H1 (cell line): ENCODE measurements at regions not wholly inside any gene's neighbourhood (a gene's known extent, or its start where the extent isn't known, plus 50 kb on each side); places are given as distances from the start of the nearest gene placed in this dataset.

Source experiments
- CTCF ChIA-PET: fragments of 300-600 bp; sonication (Branson Sonifier 250); formaldehyde crosslinking; loops from one replicate; lab custom pipeline; 2021; ENCODE audit not compliant: partially characterized antibody; lab: Charles Lee
- POLR2A ChIA-PET: fragments of 300-600 bp; sonication (Branson Sonifier 250); formaldehyde crosslinking; loops from one replicate; lab custom pipeline; 2021; ENCODE audit warnings: inconsistent platforms; ENCODE audit not compliant: partially characterized antibody; lab: Charles Lee
- DNase-seq, 2 experiments: peaks; one replicate each; pipeline versions ENCODE4 v3.0.0 to v3.0.0-alpha.2; 2010 to 2022; ENCODE audit warnings: low spot score in 2 of 2, low read depth in 1 of 2, mixed read lengths in 1 of 2
- FAIRE-seq: peaks from 2 replicates; lab custom pipeline; 2011; peaks lifted over from hg19 to GRCh38; lab: Jason Lieb, UNC
- H2AFZ ChIP-seq: 2 replicates; pipeline ENCODE4 v1.8.1; 2012; ENCODE audit warnings: low read length, inconsistent platforms
- H2AK5ac ChIP-seq: 2 replicates; pipeline ENCODE4 v1.6.1; 2013; ENCODE audit warnings: low read depth, low read length
- H2BK120ac ChIP-seq: replicated peaks from 2 replicates; pipeline ENCODE3; 2013; ENCODE audit warnings: low read depth, low read length, inconsistent platforms
- H2BK12ac ChIP-seq: 2 replicates; pipeline ENCODE4 v1.6.1; 2013; ENCODE audit warnings: low read depth, low read length
- H2BK15ac ChIP-seq: 2 replicates; pipeline ENCODE4 v1.6.1; 2013; ENCODE audit warnings: low read length
- H2BK20ac ChIP-seq: 2 replicates; pipeline ENCODE4 v1.6.1; 2013; ENCODE audit warnings: low read length
- H2BK5ac ChIP-seq: 2 replicates; pipeline ENCODE4 v1.6.1; 2013; ENCODE audit warnings: low read depth, low read length
- H3K14ac ChIP-seq: 2 replicates; pipeline ENCODE4 v1.6.1; 2013; ENCODE audit warnings: inconsistent platforms; ENCODE audit not compliant: insufficient read length
- H3K18ac ChIP-seq: 2 replicates; pipeline ENCODE4 v1.6.1; 2013; ENCODE audit warnings: low read length; ENCODE audit errors: extremely low read depth
- H3K23ac ChIP-seq: 2 replicates; pipeline ENCODE4 v1.6.1; 2013; ENCODE audit warnings: inconsistent platforms; ENCODE audit not compliant: insufficient read length
- H3K23me2 ChIP-seq: 2 replicates; pipeline ENCODE4 v1.6.1; 2013; ENCODE audit warnings: low read depth, low read length
- H3K27ac ChIP-seq: 2 replicates; pipeline ENCODE4 v1.6.1; 2011; ENCODE audit warnings: low read depth, low read length, inconsistent platforms
- H3K27me3 ChIP-seq, 4 experiments: replicated peaks in 1 of 4; 1 replicate in 1 of 4; 2 replicates in 3 of 4; pipeline versions ENCODE4 v1.6.1 to v1.8.1; 2011 to 2013; ENCODE audit warnings: low read length in 3 of 4, mild to moderate bottlenecking in 3 of 4, inconsistent platforms in 2 of 4, mixed read lengths in 2 of 4, moderate library complexity in 1 of 4; ENCODE audit not compliant: control insufficient read depth in 3 of 4, insufficient read depth in 3 of 4; ENCODE audit errors: extremely low read depth in 1 of 4
- H3K36me3 ChIP-seq, 4 experiments: 2 replicates each; pipeline versions ENCODE4 v1.6.1 to v1.8.1; 2011 to 2013; ENCODE audit warnings: mild to moderate bottlenecking in 4 of 4, low read length in 3 of 4, moderate library complexity in 2 of 4, control low read depth in 1 of 4, inconsistent platforms in 1 of 4; ENCODE audit not compliant: insufficient read depth in 4 of 4, control insufficient read depth in 2 of 4
- H3K4ac ChIP-seq: replicated peaks from 2 replicates; pipeline ENCODE3; 2013; ENCODE audit warnings: low read length, low read depth, mixed read lengths, inconsistent platforms; ENCODE audit not compliant: insufficient read length
- H3K4me1 ChIP-seq, 4 experiments: replicated peaks in 1 of 4; 1 replicate in 1 of 4; 2 replicates in 3 of 4; pipeline versions ENCODE4 v1.6.1 to v1.8.1; 2011 to 2013; ENCODE audit warnings: low read length in 3 of 4, inconsistent platforms in 2 of 4, mixed read lengths in 1 of 4; ENCODE audit not compliant: insufficient read depth in 4 of 4, control insufficient read depth in 3 of 4
- H3K4me2 ChIP-seq, 2 experiments: 2 replicates each; pipeline versions ENCODE4 v1.6.1 to v1.8.1; 2011 to 2013; ENCODE audit warnings: low read depth in 2 of 2, low read length in 2 of 2, control low read depth in 1 of 2, inconsistent platforms in 1 of 2, mild to moderate bottlenecking in 1 of 2; ENCODE audit not compliant: insufficient read depth in 1 of 2
- H3K4me3 ChIP-seq, 4 experiments: fragments of 200-600, 300-600 bp in 1 of 4; sonication (generic), shearing (Covaris generic), sonication (Bioruptor Twin) in 1 of 4; 2 replicates each; pipeline versions ENCODE4 v1.5.1 to v1.8.1; 2011 to 2016; ENCODE audit warnings: low read length in 4 of 4, low read depth in 3 of 4, control low read depth in 2 of 4, inconsistent platforms in 2 of 4, mild to moderate bottlenecking in 2 of 4, mixed read lengths in 1 of 4, moderate library complexity in 1 of 4; ENCODE audit not compliant: insufficient read depth in 2 of 4; ENCODE audit errors: extremely low read depth in 1 of 4
- H3K56ac ChIP-seq: replicated peaks from 2 replicates; pipeline ENCODE3; 2013; ENCODE audit warnings: low read depth, mild to moderate bottlenecking, mixed read lengths, low read length, inconsistent platforms; ENCODE audit not compliant: insufficient read length
- H3K79me1 ChIP-seq: 2 replicates; pipeline ENCODE4 v1.6.1; 2013; ENCODE audit warnings: low read depth, low read length, control low read depth
- H3K79me2 ChIP-seq, 2 experiments: 2 replicates each; pipeline versions ENCODE4 v1.6.1 to v1.8.1; 2012 to 2013; ENCODE audit warnings: low read length in 2 of 2, mild to moderate bottlenecking in 2 of 2, inconsistent platforms in 1 of 2; ENCODE audit not compliant: insufficient read depth in 2 of 2, control insufficient read depth in 1 of 2
- H3K9ac ChIP-seq, 4 experiments: replicated peaks in 1 of 4; 1 replicate in 1 of 4; 2 replicates in 3 of 4; pipeline versions ENCODE4 v1.6.1 to v1.8.1; 2011 to 2013; ENCODE audit warnings: low read depth in 3 of 4, low read length in 3 of 4, control low read depth in 2 of 4, mild to moderate bottlenecking in 2 of 4, moderate library complexity in 2 of 4, inconsistent platforms in 1 of 4; ENCODE audit errors: extremely low read depth in 1 of 4
- H3K9me3 ChIP-seq, 2 experiments: 2 replicates each; pipeline versions ENCODE4 v1.6.1 to v1.8.1; 2012 to 2013; ENCODE audit warnings: mild to moderate bottlenecking in 2 of 2, moderate library complexity in 2 of 2, control low read depth in 1 of 2, inconsistent platforms in 1 of 2, low read depth in 1 of 2, low read length in 1 of 2, mixed read lengths in 1 of 2; ENCODE audit not compliant: insufficient read depth in 2 of 2
- H4K20me1 ChIP-seq, 2 experiments: replicated peaks in 1 of 2; 2 replicates each; pipeline versions ENCODE3 to v1.8.1; 2011 to 2013; ENCODE audit warnings: inconsistent platforms in 2 of 2, low read length in 2 of 2, mild to moderate bottlenecking in 1 of 2; ENCODE audit not compliant: insufficient read depth in 2 of 2, control insufficient read depth in 1 of 2
- H4K5ac ChIP-seq: 2 replicates; pipeline ENCODE4 v1.6.1; 2013; ENCODE audit warnings: low read length, low read depth, mixed read lengths, inconsistent platforms; ENCODE audit not compliant: insufficient read length
- H4K8ac ChIP-seq: 2 replicates; pipeline ENCODE4 v1.8.0; 2013; ENCODE audit warnings: mild to moderate bottlenecking, moderate library complexity, low read length, inconsistent platforms; ENCODE audit not compliant: insufficient read depth; ENCODE audit errors: extremely low read depth
- H4K91ac ChIP-seq: replicated peaks from 2 replicates; pipeline ENCODE3; 2013; ENCODE audit warnings: low read length, mixed read lengths, inconsistent platforms; ENCODE audit not compliant: insufficient read length
- CTCF ChIP-seq, 3 experiments: IDR thresholded peaks; 1 replicate in 2 of 3; 2 replicates in 1 of 3; pipeline versions ENCODE4 v1.5.1 to v1.6.1; 2011; ENCODE audit warnings: low read length in 3 of 3, mild to moderate bottlenecking in 3 of 3, inconsistent platforms in 2 of 3, low read depth in 1 of 3, moderate library complexity in 1 of 3; ENCODE audit not compliant: insufficient read depth in 1 of 3; ENCODE audit errors: control extremely low read depth in 1 of 3
- RAD21 ChIP-seq, 2 experiments: IDR thresholded peaks in 1 of 2; conservative IDR thresholded peaks in 1 of 2; 2 replicates each; pipeline ENCODE4 v1.6.1; 2011; ENCODE audit warnings: low read depth in 2 of 2, low read length in 2 of 2, improper control_type of control experiment in 1 of 2, inconsistent platforms in 1 of 2, mild to moderate bottlenecking in 1 of 2, moderate library complexity in 1 of 2
- TCF12 ChIP-seq: IDR thresholded peaks from 2 replicates; pipeline ENCODE4 v1.6.1; 2011; ENCODE audit warnings: low read depth, mild to moderate bottlenecking, low read length
- WGBS, 2 experiments: shearing (Covaris generic) in 1 of 2; methylation state at CpG; one replicate each; pipeline versions ENCODE4 v1.1.6 to v1.1.7; 2013 to 2015; ENCODE audit warnings: low lambda C conversion rate in 2 of 2, mixed read lengths in 2 of 2, inconsistent platforms in 1 of 2, low coverage in 1 of 2, missing lambda C conversion rate in 1 of 2; ENCODE audit not compliant: insufficient replicate concordance in 2 of 2, insufficient coverage in 1 of 2, insufficient read length in 1 of 2; ENCODE audit errors: extremely low coverage in 1 of 2, missing lambda C conversion rate in 1 of 2; 5-methylcytosine and 5-hydroxymethylcytosine counted together

GRCh38 chr11:39361557-39361956, 2097.9 kb downstream of the LRRC4C start:
- H3K79me2 ChIP-seq: no peaks in the 10 kb centered on the region
- H3K4me3 ChIP-seq: no peak overlapping the region
- no peak overlapping the region for H3K27ac ChIP-seq
- no peak overlapping the region for H2AFZ ChIP-seq
- H3K23me2 ChIP-seq: no peaks in the 10 kb centered on the region
- H3K36me3 ChIP-seq: no peaks in the 10 kb centered on the region
- FAIRE-seq: no peak
- no peaks in the 10 kb centered on the region for H3K27me3 ChIP-seq
- H3K79me1 ChIP-seq: no peaks in the 10 kb centered on the region
- no peak overlapping the region for H3K4me2 ChIP-seq
- no peak overlapping the region for H3K23ac ChIP-seq
- H3K14ac ChIP-seq: no peak overlapping the region
- no peak overlapping the region for H3K9ac ChIP-seq
- no peak overlapping the region for H4K5ac ChIP-seq
- no peak overlapping the region for H2AK5ac ChIP-seq
- WGBS, 2 experiments: 90% methylated on average over 1 of the region's 1 CpG; no CpG with 5 or more reads in 1 of the 2 experiments
- peak in 1 of 2 experiments; percentile 35; a peak in 3 of 4 replicates for TF ChIP-seq RAD21 (IDR thresholded peaks at IDR 0.05 in 1 of 2, conservative IDR thresholded peaks at IDR 0.05 in 1 of 2; ENCODE audit: low read depth in 2 of 2, low read length in 2 of 2)
- peak in 1 of 3 experiments; percentile 35; a peak in 1 of 4 replicates for TF ChIP-seq CTCF (IDR thresholded peaks at IDR 0.05; ENCODE audit: control extremely low read depth in 1 of 3, insufficient read depth in 1 of 3, low read depth in 1 of 3, low read length in 3 of 3)
- no peak for TF ChIP-seq TCF12
- POLR2A ChIA-PET: no interaction called here
- H3K56ac ChIP-seq: no peak overlapping the region
- H4K91ac ChIP-seq: no peak overlapping the region
- DNase-seq: no peak
- H2BK120ac ChIP-seq: no peak overlapping the region
- no peak overlapping the region for H3K18ac ChIP-seq
- no peak overlapping the region for H4K8ac ChIP-seq
- H2BK20ac ChIP-seq: no peak overlapping the region
- H3K4me1 ChIP-seq: no peaks in the 10 kb centered on the region
- CTCF ChIA-PET: interaction anchor here (0.8 to 1.2 kb wide), 2 partner anchors 17 to 933 kb away, joined by 3 to 4 read pairs; no protein-coding TSS in a partner anchor
- no peak overlapping the region for H2BK15ac ChIP-seq
- H3K4ac ChIP-seq: no peak overlapping the region
- no peak overlapping the region for H2BK12ac ChIP-seq
- H2BK5ac ChIP-seq: no peak overlapping the region
- no peaks in the 10 kb centered on the region for H3K9me3 ChIP-seq
- H4K20me1 ChIP-seq: no peaks in the 10 kb centered on the region
